DMS 273 (cell line): ENCODE measurements at regions not wholly inside any gene's neighbourhood (a gene's known extent, or its start where the extent isn't known, plus 50 kb on each side); places are given as distances from the start of the nearest gene placed in this dataset.
A peak's percentile ranks its signal among the peaks of the same experiment; 100 is the strongest.

Experiments
- DNase-seq: peaks from one replicate; lab custom pipeline; 2025; ENCODE audit not compliant: unreplicated experiment; lab: John Stamatoyannopoulos, UW

- no peak for DNase-seq
Measured at GRCh38 chr3:168267179-168267578, 171.5 kb upstream of the GOLIM4 start.

GRCh38 chr3:168266335-168266734, 170.6 kb upstream of the GOLIM4 start:
- no peak for DNase-seq

GRCh38 chr3:168262887-168263286, 167.2 kb upstream of the GOLIM4 start:
- no peak for DNase-seq

- DNase-seq: no peak
Measured at GRCh38 chr3:168260859-168261258, 165.1 kb upstream of the GOLIM4 start.

- DNase-seq: no peak
Measured at GRCh38 chr3:168251371-168251770, 155.6 kb upstream of the GOLIM4 start.

- DNase-seq: peak; percentile 80
Measured at GRCh38 chr3:168250415-168250861, 154.7 kb upstream of the GOLIM4 start.

- DNase-seq: peak; percentile 98
Measured at GRCh38 chr3:168249550-168250414, 154.1 kb upstream of the GOLIM4 start.

- DNase-seq: peak; percentile 89
Measured at GRCh38 chr3:168249205-168249549, 153.5 kb upstream of the GOLIM4 start.

- DNase-seq: peak; percentile 79
Measured at GRCh38 chr3:168248383-168249204, 152.9 kb upstream of the GOLIM4 start.

GRCh38 chr3:168241156-168241555, 145.4 kb upstream of the GOLIM4 start:
- DNase-seq: no peak

GRCh38 chr3:168239287-168239686, 143.6 kb upstream of the GOLIM4 start:
- no peak for DNase-seq

GRCh38 chr3:168233001-168233400, 137.3 kb upstream of the GOLIM4 start:
- DNase-seq: no peak

- no peak for DNase-seq
Measured at GRCh38 chr3:168223085-168223484, 127.4 kb upstream of the GOLIM4 start.

- peak; percentile 54 for DNase-seq
Measured at GRCh38 chr3:168220556-168220955, 124.8 kb upstream of the GOLIM4 start.

- no peak for DNase-seq
Measured at GRCh38 chr3:168219530-168219929, 123.8 kb upstream of the GOLIM4 start.

- DNase-seq: no peak
Measured at GRCh38 chr3:168218600-168218999, 122.9 kb upstream of the GOLIM4 start.

- peak; percentile 60 for DNase-seq
Measured at GRCh38 chr3:168216851-168217250, 121.1 kb upstream of the GOLIM4 start.

- DNase-seq: no peak
Measured at GRCh38 chr3:168213920-168214319, 118.2 kb upstream of the GOLIM4 start.

GRCh38 chr3:168212664-168213285, 117.1 kb upstream of the GOLIM4 start:
- DNase-seq: peak; percentile 27

- DNase-seq: no peak
Measured at GRCh38 chr3:168205451-168205850, 109.7 kb upstream of the GOLIM4 start.

GRCh38 chr3:168197162-168197561, 101.4 kb upstream of the GOLIM4 start:
- no peak for DNase-seq

- DNase-seq: no peak
Measured at GRCh38 chr3:168191856-168192255, 96.1 kb upstream of the GOLIM4 start.
